Vagina (tissue), 2 donors: ENCODE measurements at regions not wholly inside any gene's neighbourhood (a gene's known extent, or its start where the extent isn't known, plus 50 kb on each side); places are given as distances from the start of the nearest gene placed in this dataset.

Experiments
- DNase-seq, 2 donors: peaks; one replicate each; pipeline ENCODE4 v3.0.0-alpha.2; 2017; ENCODE audit errors: extremely low spot score in 2 of 2
- H3K27ac ChIP-seq: fragments of 200-600 bp; sonication (generic); one replicate; pipeline ENCODE4 v1.5.1; 2019
- H3K27me3 ChIP-seq: fragments of 200-600 bp; sonication (generic); one replicate; pipeline ENCODE4 v1.5.1; 2019
- H3K36me3 ChIP-seq, 2 donors: fragments of 200-600 bp; sonication (generic); one replicate each; pipeline ENCODE4 v1.5.1; 2017 to 2019
- H3K4me1 ChIP-seq: fragments of 200-600 bp; sonication (generic); one replicate; pipeline ENCODE4 v1.5.1; 2019
- H3K4me3 ChIP-seq, 2 donors: fragments of 200-600 bp; sonication (generic); 1 replicate in 1 of 2; 2 replicates in 1 of 2; pipeline ENCODE4 v1.5.1; 2016 to 2019
- H3K9me3 ChIP-seq: fragments of 200-600 bp; sonication (generic); one replicate; pipeline ENCODE4 v1.5.1; 2019
- CTCF ChIP-seq, 3 experiments: fragments of 450-650 bp in 2 of 3; fragments of 200-600 bp in 1 of 3; sonication (generic) in 1 of 3; IDR thresholded peaks; one replicate each; pipeline ENCODE4 v1.5.1; 2017 to 2019; ENCODE audit warnings: antibody characterized with exemption in 3 of 3, mild to moderate bottlenecking in 2 of 3, moderate library complexity in 2 of 3
- POLR2A ChIP-seq, 2 donors: fragments of 450-650 bp; IDR thresholded peaks; one replicate each; pipeline ENCODE4 v1.6.1; 2017; ENCODE audit warnings: antibody characterized with exemption in 2 of 2, mild to moderate bottlenecking in 2 of 2, moderate library complexity in 2 of 2
- POLR2AphosphoS5 ChIP-seq, 2 donors: sonication (generic); formaldehyde crosslinking; IDR thresholded peaks; one replicate each; pipeline ENCODE4 v1.9.0; 2017; ENCODE audit warnings: antibody characterized with exemption in 2 of 2, mild to moderate bottlenecking in 2 of 2, low read depth in 1 of 2; ENCODE audit not compliant: insufficient read depth in 1 of 2
- intact Hi-C: fragments of 100-400 bp; cut with DNase I; formaldehyde crosslinking; loops from one replicate; pipeline ENCODE4 v1.15.1; 2023

- no peaks in the 10 kb centered on the region for H3K36me3 ChIP-seq
- H3K9me3 ChIP-seq: no peaks in the 10 kb centered on the region
- no peak overlapping the region for H3K4me3 ChIP-seq
- no peaks in the 10 kb centered on the region for H3K4me1 ChIP-seq
- no peak for DNase-seq
- TF ChIP-seq CTCF (IDR thresholded peaks at IDR 0.05) (no peak), POLR2AphosphoS5 (IDR thresholded peaks at IDR 0.05; ENCODE audit: insufficient read depth in 1 of 2, low read depth in 1 of 2) (no peak), POLR2A (IDR thresholded peaks at IDR 0.05) (no peak)
- H3K27me3 ChIP-seq: no peaks in the 10 kb centered on the region
- H3K27ac ChIP-seq: no peak overlapping the region
- intact Hi-C loops: no loop called here
Observed at GRCh38 chr12:127928615-127929571, 338.1 kb upstream of the TMEM132C start.

DNA sequence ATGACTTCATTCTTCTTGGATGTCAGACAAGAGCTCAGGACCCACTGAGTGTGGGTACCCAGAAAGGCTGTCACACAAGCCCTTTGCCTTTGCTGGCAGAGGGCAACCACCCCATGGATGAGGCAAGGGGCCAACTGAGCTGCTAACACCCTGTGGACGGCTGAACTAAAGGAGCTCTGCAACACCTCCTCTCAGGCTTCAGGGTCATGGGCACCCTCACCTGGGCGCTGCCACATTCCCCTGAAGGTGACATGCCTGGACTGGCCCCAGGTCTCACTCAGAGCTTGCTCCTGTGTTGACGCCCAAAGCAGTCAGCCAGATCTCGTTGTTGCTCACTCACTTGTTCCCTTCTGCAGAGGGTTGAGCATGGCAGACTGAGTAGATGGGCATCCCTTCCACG lies 336.8 kb upstream of the TMEM132C start:
- Histone ChIP-seq H3K27me3 (no peaks in the 10 kb centered on the region), H3K4me3 (no peak overlapping the region), H3K36me3 (no peaks in the 10 kb centered on the region), H3K4me1 (no peaks in the 10 kb centered on the region), H3K27ac (no peak overlapping the region), H3K9me3 (no peaks in the 10 kb centered on the region)
- TF ChIP-seq POLR2AphosphoS5 (IDR thresholded peaks at IDR 0.05; ENCODE audit: insufficient read depth in 1 of 2, low read depth in 1 of 2) (no peak), CTCF (IDR thresholded peaks at IDR 0.05) (no peak), POLR2A (IDR thresholded peaks at IDR 0.05) (no peak)
- intact Hi-C loops: no loop called here
- no peak for DNase-seq

DNA sequence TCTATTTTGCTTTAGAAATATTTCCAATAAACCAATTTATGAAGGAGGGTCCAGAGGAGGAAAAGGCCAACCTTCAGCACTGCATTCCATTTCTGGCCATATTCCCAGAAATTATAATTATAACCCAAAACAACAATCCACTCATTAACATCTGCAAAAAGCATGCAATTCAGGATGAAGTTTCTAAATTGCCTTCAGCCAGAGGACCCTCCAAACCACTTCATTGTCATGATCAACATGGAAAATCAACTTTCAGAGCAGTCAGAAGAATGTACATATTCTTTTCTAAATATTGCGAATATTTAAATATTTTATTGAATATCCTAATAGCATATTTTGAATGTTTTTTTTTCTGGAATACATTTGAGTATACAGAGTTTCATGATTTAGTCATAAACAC lies 332.6 kb upstream of the TMEM132C start:
- intact Hi-C loops: no loop called here

GRCh38 chr12:127936463-127936862 lies 330.5 kb upstream of the TMEM132C start:
- intact Hi-C loops: no loop called here
- Histone ChIP-seq H3K27me3 (no peaks in the 10 kb centered on the region), H3K4me3 (no peak overlapping the region), H3K36me3 (no peaks in the 10 kb centered on the region), H3K27ac (no peak overlapping the region), H3K4me1 (no peaks in the 10 kb centered on the region), H3K9me3 (no peaks in the 10 kb centered on the region)
- no peak for DNase-seq
- no peak for TF ChIP-seq CTCF (IDR thresholded peaks at IDR 0.05)
- no peak for TF ChIP-seq POLR2A (IDR thresholded peaks at IDR 0.05)
- TF ChIP-seq POLR2AphosphoS5 (IDR thresholded peaks at IDR 0.05; ENCODE audit: insufficient read depth in 1 of 2, low read depth in 1 of 2): no peak

More for the DNA sequence above, 332.6 kb upstream of the TMEM132C start:
- no peak for TF ChIP-seq POLR2AphosphoS5 (IDR thresholded peaks at IDR 0.05; ENCODE audit: insufficient read depth in 1 of 2, low read depth in 1 of 2)
- no peak for TF ChIP-seq POLR2A (IDR thresholded peaks at IDR 0.05)
- no peak for TF ChIP-seq CTCF (IDR thresholded peaks at IDR 0.05)
- Histone ChIP-seq H3K27ac (no peak overlapping the region), H3K27me3 (no peaks in the 10 kb centered on the region), H3K4me1 (no peaks in the 10 kb centered on the region), H3K9me3 (no peaks in the 10 kb centered on the region), H3K4me3 (no peak overlapping the region), H3K36me3 (no peaks in the 10 kb centered on the region)
- DNase-seq: no peak

DNA sequence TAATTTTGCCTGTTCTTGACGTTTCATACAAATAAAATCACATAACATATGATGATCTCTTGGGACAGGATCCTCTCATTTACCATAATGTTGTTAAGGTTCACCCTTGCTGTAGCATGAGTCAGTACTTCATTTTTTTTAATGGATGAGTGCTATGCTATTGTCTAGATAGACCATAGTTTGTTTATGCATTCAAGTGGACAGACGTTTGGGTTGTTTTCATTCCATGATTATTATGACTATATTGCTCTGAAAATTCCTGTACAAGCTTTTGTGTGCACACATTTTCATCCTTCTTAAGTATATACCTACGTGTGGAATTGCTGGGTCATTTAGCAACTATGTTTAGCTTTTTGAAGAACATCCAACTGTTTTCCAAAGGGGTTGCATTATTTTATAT lies 325.6 kb upstream of the TMEM132C start:
- intact Hi-C loops: no loop called here

More for the DNA sequence above, 325.6 kb upstream of the TMEM132C start:
- Histone ChIP-seq H3K36me3 (no peaks in the 10 kb centered on the region), H3K4me3 (no peak overlapping the region), H3K27ac (no peak overlapping the region), H3K4me1 (no peaks in the 10 kb centered on the region), H3K27me3 (no peaks in the 10 kb centered on the region), H3K9me3 (no peaks in the 10 kb centered on the region)
- TF ChIP-seq POLR2A (IDR thresholded peaks at IDR 0.05) (no peak), CTCF (IDR thresholded peaks at IDR 0.05) (no peak), POLR2AphosphoS5 (IDR thresholded peaks at IDR 0.05; ENCODE audit: insufficient read depth in 1 of 2, low read depth in 1 of 2) (no peak)
- no peak for DNase-seq
